ENCODE measurements at regions not wholly inside any gene's neighbourhood (a gene's known extent, or its start where the extent isn't known, plus 50 kb on each side); places are given as distances from the start of the nearest gene placed in this dataset.

GRCh38 chr18:34321066-34321465 lies 96.4 kb upstream of the NOL4 start:
- TF ChIP-seq POLR2AphosphoS5 (IDR thresholded peaks at IDR 0.05; ENCODE audit: low read depth, low read length) (no peak), POLR2A (IDR thresholded peaks at IDR 0.05; ENCODE audit: low read depth, low read length) (no peak), TAF1 (IDR thresholded peaks at IDR 0.05; ENCODE audit: borderline replicate concordance, low read depth, low read length) (no peak)

All from GM12892 (cell line).